Neural progenitor cell (in vitro differentiated cells): ENCODE measurements at regions not wholly inside any gene's neighbourhood (a gene's known extent, or its start where the extent isn't known, plus 50 kb on each side); places are given as distances from the start of the nearest gene placed in this dataset.

Experiments
- DNase-seq: peaks from one replicate; pipeline ENCODE4 v3.0.0-alpha.2; 2016; ENCODE audit warnings: low spot score
- H2AFZ ChIP-seq: fragments of 200-600 bp; sonication (generic); replicated peaks from 2 replicates; pipeline ENCODE4 v1.6.1; 2016; ENCODE audit warnings: antibody characterized with exemption
- H3F3A ChIP-seq: fragments of 200-600 bp; sonication (generic); 2 replicates; pipeline ENCODE4 v1.6.1; 2016; ENCODE audit warnings: antibody characterized with exemption, low read depth
- H3K27ac ChIP-seq: fragments of 200-600 bp; sonication (generic); 2 replicates; pipeline ENCODE4 v1.5.1; 2016; ENCODE audit warnings: mild to moderate bottlenecking
- H3K27me3 ChIP-seq: fragments of 200-600 bp; sonication (generic); 2 replicates; pipeline ENCODE4 v1.6.1; 2016; ENCODE audit warnings: mild to moderate bottlenecking, moderate library complexity
- H3K36me3 ChIP-seq: fragments of 200-600 bp; sonication (generic); 2 replicates; pipeline ENCODE4 v1.5.1; 2016
- H3K4me1 ChIP-seq: fragments of 200-600 bp; sonication (generic); 2 replicates; pipeline ENCODE4 v1.6.1; 2016; ENCODE audit warnings: mixed run types
- H3K4me2 ChIP-seq: fragments of 200-600 bp; sonication (generic); 2 replicates; pipeline ENCODE4 v1.6.1; 2016
- H3K4me3 ChIP-seq: fragments of 200-600 bp; sonication (generic); 2 replicates; pipeline ENCODE4 v1.5.1; 2016
- H3K79me2 ChIP-seq: fragments of 200-600 bp; sonication (generic); 2 replicates; pipeline ENCODE4 v1.6.1; 2016; ENCODE audit warnings: low read depth
- H3K9ac ChIP-seq: fragments of 200-600 bp; sonication (generic); 2 replicates; pipeline ENCODE4 v1.6.1; 2016
- H3K9me3 ChIP-seq: fragments of 200-600 bp; sonication (generic); 2 replicates; pipeline ENCODE4 v1.5.1; 2016; ENCODE audit warnings: low read depth
- H4K20me1 ChIP-seq: fragments of 200-600 bp; sonication (generic); 2 replicates; pipeline ENCODE4 v1.6.1; 2016; ENCODE audit warnings: low read depth
- H3K27ac Mint-ChIP-seq: 3 replicates; pipeline ENCODE4 v1.8.0; 2021; ENCODE audit warnings: mixed read lengths
- H3K27me3 Mint-ChIP-seq: 2 replicates; pipeline ENCODE4 v1.8.0; 2022; ENCODE audit warnings: low read depth, mild to moderate bottlenecking, inconsistent platforms, moderate library complexity, mixed read lengths; ENCODE audit not compliant: insufficient read depth
- H3K36me3 Mint-ChIP-seq: 3 replicates; pipeline ENCODE4 v1.8.0; 2021; ENCODE audit warnings: mixed read lengths
- H3K4me1 Mint-ChIP-seq: 3 replicates; pipeline ENCODE4 v1.8.0; 2021; ENCODE audit warnings: mixed read lengths
- H3K4me3 Mint-ChIP-seq: 3 replicates; pipeline ENCODE4 v1.8.0; 2021; ENCODE audit warnings: mild to moderate bottlenecking, moderate library complexity, mixed read lengths
- H3K9me3 Mint-ChIP-seq: 3 replicates; pipeline ENCODE4 v1.8.0; 2020; ENCODE audit warnings: mixed read lengths
- CTCF ChIP-seq: fragments of 200-600 bp; sonication (generic); IDR thresholded peaks from 2 replicates; pipeline ENCODE4 v1.5.1; 2017; ENCODE audit warnings: antibody characterized with exemption, mild to moderate bottlenecking
- EZH2 ChIP-seq: fragments of 200-600 bp; sonication (generic); IDR thresholded peaks from 2 replicates; pipeline ENCODE4 v1.6.1; 2017; ENCODE audit warnings: antibody characterized with exemption, mild to moderate bottlenecking, moderate library complexity
- EZH2phosphoT487 ChIP-seq: fragments of 200-600 bp; sonication (generic); IDR thresholded peaks from 2 replicates; pipeline ENCODE4 v1.6.1; 2017; ENCODE audit warnings: antibody characterized with exemption

- H3K36me3 ChIP-seq = no peaks in the 10 kb centered on the region
- H3K9me3 ChIP-seq = no peaks in the 10 kb centered on the region
- no peaks in the 10 kb centered on the region for H3F3A ChIP-seq
- TF ChIP-seq EZH2phosphoT487 (no peak), EZH2 (no peak), CTCF (no peak)
- no peaks in the 10 kb centered on the region for H3K79me2 ChIP-seq
- H2AFZ ChIP-seq = no peak overlapping the region
- no peak overlapping the region for H3K27ac ChIP-seq
- no peak for DNase-seq
- Mint-ChIP-seq H3K4me1 (no peaks in the 10 kb centered on the region), H3K27me3 (peaks cover 3% of the 10 kb centered on the region), H3K4me3 (no peak overlapping the region), H3K36me3 (no peaks in the 10 kb centered on the region), H3K27ac (no peak overlapping the region), H3K9me3 (no peaks in the 10 kb centered on the region)
- H3K4me2 ChIP-seq = no peak overlapping the region
- no peaks in the 10 kb centered on the region for H3K4me1 ChIP-seq
- H4K20me1 ChIP-seq = no peaks in the 10 kb centered on the region
- H3K27me3 ChIP-seq = no peaks in the 10 kb centered on the region
- H3K4me3 ChIP-seq = no peak overlapping the region
- no peak overlapping the region for H3K9ac ChIP-seq
Observed at GRCh38 chr2:228261546-228261945, 80.1 kb upstream of the SPHKAP start.

GRCh38 chr2:228257379-228257778 lies 75.9 kb upstream of the SPHKAP start:
- H3K27ac Mint-ChIP-seq = no peak overlapping the region
- no peaks in the 10 kb centered on the region for H3K36me3 Mint-ChIP-seq
- Histone ChIP-seq H2AFZ (no peak overlapping the region), H3K4me2 (no peak overlapping the region), H3K27me3 (no peaks in the 10 kb centered on the region), H3F3A (no peaks in the 10 kb centered on the region), H3K4me3 (no peak overlapping the region), H3K4me1 (peaks cover 5% of the 10 kb centered on the region), H3K27ac (no peak overlapping the region), H4K20me1 (no peaks in the 10 kb centered on the region), H3K79me2 (no peaks in the 10 kb centered on the region), H3K9me3 (no peaks in the 10 kb centered on the region), H3K9ac (no peak overlapping the region), H3K36me3 (no peaks in the 10 kb centered on the region)
- DNase-seq = no peak
- no peaks in the 10 kb centered on the region for H3K9me3 Mint-ChIP-seq
- no peak for TF ChIP-seq EZH2phosphoT487
- TF ChIP-seq CTCF = no peak
- no peak for TF ChIP-seq EZH2
- H3K4me3 Mint-ChIP-seq = no peak overlapping the region
- H3K4me1 Mint-ChIP-seq = peaks cover 3% of the 10 kb centered on the region
- peaks cover 3% of the 10 kb centered on the region for H3K27me3 Mint-ChIP-seq

GRCh38 chr2:228253752-228254151 lies 72.3 kb upstream of the SPHKAP start:
- Histone ChIP-seq H3K9ac (no peak overlapping the region), H3K27me3 (no peaks in the 10 kb centered on the region), H3K4me3 (no peak overlapping the region), H3F3A (no peaks in the 10 kb centered on the region), H3K9me3 (no peaks in the 10 kb centered on the region), H2AFZ (no peak overlapping the region), H3K36me3 (no peaks in the 10 kb centered on the region), H4K20me1 (no peaks in the 10 kb centered on the region), H3K4me1 (peaks cover 5% of the 10 kb centered on the region), H3K27ac (no peak overlapping the region), H3K4me2 (no peak overlapping the region), H3K79me2 (no peaks in the 10 kb centered on the region)
- H3K4me1 Mint-ChIP-seq = peaks cover 3% of the 10 kb centered on the region
- TF ChIP-seq EZH2 (no peak), EZH2phosphoT487 (no peak), CTCF (no peak)
- H3K27ac Mint-ChIP-seq = no peak overlapping the region
- no peaks in the 10 kb centered on the region for H3K9me3 Mint-ChIP-seq
- H3K4me3 Mint-ChIP-seq = no peak overlapping the region
- no peak for DNase-seq
- peaks cover 3% of the 10 kb centered on the region for H3K27me3 Mint-ChIP-seq
- H3K36me3 Mint-ChIP-seq = no peaks in the 10 kb centered on the region

- no peak for DNase-seq
- H3K27ac Mint-ChIP-seq = no peak overlapping the region
- H3K4me1 ChIP-seq = no peaks in the 10 kb centered on the region
- H3K9ac ChIP-seq = no peak overlapping the region
- no peak overlapping the region for H3K4me2 ChIP-seq
- no peaks in the 10 kb centered on the region for H3K4me1 Mint-ChIP-seq
- no peaks in the 10 kb centered on the region for H3K79me2 ChIP-seq
- no peaks in the 10 kb centered on the region for H3K36me3 ChIP-seq
- peak overlapping the region; percentile 23 for H3K4me3 Mint-ChIP-seq
- H4K20me1 ChIP-seq = no peaks in the 10 kb centered on the region
- TF ChIP-seq CTCF (no peak), EZH2phosphoT487 (no peak), EZH2 (no peak)
- H3K27me3 Mint-ChIP-seq = peaks cover 2% of the 10 kb centered on the region
- no peaks in the 10 kb centered on the region for H3K36me3 Mint-ChIP-seq
- H2AFZ ChIP-seq = no peak overlapping the region
- no peak overlapping the region for H3K4me3 ChIP-seq
- no peak overlapping the region for H3K27ac ChIP-seq
- H3K9me3 ChIP-seq = no peaks in the 10 kb centered on the region
- H3K27me3 ChIP-seq = no peaks in the 10 kb centered on the region
- no peaks in the 10 kb centered on the region for H3F3A ChIP-seq
- H3K9me3 Mint-ChIP-seq = no peaks in the 10 kb centered on the region
Observed at GRCh38 chr2:228247335-228247734, 65.8 kb upstream of the SPHKAP start.
